ENCODE measurements at regions not wholly inside any gene's neighbourhood (a gene's known extent, or its start where the extent isn't known, plus 50 kb on each side); places are given as distances from the start of the nearest gene placed in this dataset.

DNA sequence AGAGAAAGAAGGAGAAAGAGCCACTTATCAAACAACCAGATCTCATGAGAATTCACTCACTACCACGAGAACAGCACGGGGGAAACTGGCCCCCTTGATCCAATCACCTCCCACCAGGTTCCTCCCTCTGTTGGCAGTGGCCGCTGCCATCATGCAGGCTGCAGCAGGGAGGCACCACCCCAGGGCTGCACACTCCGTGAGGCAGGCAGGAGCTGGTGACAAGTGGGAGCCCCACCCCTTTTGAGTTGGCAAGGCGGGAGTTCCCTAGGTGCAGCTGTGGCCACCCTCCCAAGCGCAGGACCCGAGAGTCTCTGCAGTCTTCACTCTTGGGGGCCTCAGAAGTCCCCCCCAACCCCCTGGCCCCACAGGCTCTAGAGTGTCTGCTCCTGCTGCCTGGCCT lies 83.9 kb upstream of the GJB5 start:
- H3K4me3 ChIP-seq (replicated peaks in 1 of 2; ENCODE audit: low read depth in 1 of 2, low read length in 2 of 2) = no peak overlapping the region
- H3K4me1 ChIP-seq (ENCODE audit: control insufficient read depth in 1 of 2, insufficient read depth in 2 of 2, low read length in 2 of 2) = no peaks in the 10 kb centered on the region
- intact Hi-C loops (cut with micrococcal nuclease) = no loop called here
- no peak overlapping the region for H3K9ac ChIP-seq (ENCODE audit: low read length)
- no peak for ATAC-seq
- H4K20me1 ChIP-seq (ENCODE audit: insufficient read depth) = no peaks in the 10 kb centered on the region
- no peak overlapping the region for H3K4me2 ChIP-seq (ENCODE audit: low read length)
- H3K27ac ChIP-seq (ENCODE audit: low read depth, low read length) = no peak overlapping the region
- ChIA-PET POLR2A (no interaction called here), CTCF (no interaction called here), RAD21 (ENCODE audit: low non-redundant PET in 1 of 2, low total read pairs in 2 of 2, uncharacterized antibody in 2 of 2, unreplicated experiment in 2 of 2) (no interaction called here)
- no peaks in the 10 kb centered on the region for H3K36me3 ChIP-seq (ENCODE audit: control insufficient read depth in 1 of 2, insufficient read depth in 2 of 2, low read length in 2 of 2)
- peaks cover 0 to 7% of the 10 kb centered on the region in 2 experiments; a peak in 1 of 4 replicates for H3K9me3 ChIP-seq (ENCODE audit: control insufficient read depth in 1 of 2, insufficient read depth in 1 of 2, low read depth in 1 of 2, low read length in 2 of 2)
- no peaks in the 10 kb centered on the region for H3K79me2 ChIP-seq (ENCODE audit: insufficient read depth, low read length)
- no peak overlapping the region for H2AFZ ChIP-seq (ENCODE audit: low read depth, low read length, poor library complexity, severe bottlenecking)
- DNase-seq (ENCODE audit: low read depth, low spot score) = no peak
- no peaks in the 10 kb centered on the region for H3K9me2 ChIP-seq (ENCODE audit: insufficient read depth)
- TF ChIP-seq EZH2 (IDR thresholded peaks at IDR 0.05) = no peak
- no peak for TF ChIP-seq EGR1 (IDR thresholded peaks at IDR 0.05; ENCODE audit: low read depth)
- TF ChIP-seq POLR2AphosphoS5 (IDR thresholded peaks at IDR 0.05; ENCODE audit: low read depth, low read length) = no peak
- no peak for TF ChIP-seq ZNF274 (IDR thresholded peaks at IDR 0.05; ENCODE audit: low read depth, low read length)
- TF ChIP-seq ELF1 (IDR thresholded peaks at IDR 0.05; ENCODE audit: borderline replicate concordance, low read depth) = no peak
- no peak for TF ChIP-seq CTCF (IDR thresholded peaks at IDR 0.05 in 2 of 3, conservative IDR thresholded peaks at IDR 0.05 in 1 of 3; ENCODE audit: borderline replicate concordance in 1 of 3, insufficient read depth in 1 of 3, low read depth in 2 of 3, low read length in 2 of 3)
- no peak for TF ChIP-seq CEBPB (IDR thresholded peaks at IDR 0.05; ENCODE audit: low read depth)
- TF ChIP-seq REST (IDR thresholded peaks at IDR 0.05; ENCODE audit: low read depth) = no peak
- no peak for TF ChIP-seq POLR2A (IDR thresholded peaks at IDR 0.05; ENCODE audit: borderline replicate concordance, extremely low read depth, insufficient read depth, insufficient read length)
- no peak for TF ChIP-seq SRF (IDR thresholded peaks at IDR 0.05; ENCODE audit: low read depth)
- TF ChIP-seq YY1 (IDR thresholded peaks at IDR 0.05; ENCODE audit: extremely low read depth, insufficient replicate concordance, low read depth, low read length) = no peak
- TF ChIP-seq, protein P1, sequence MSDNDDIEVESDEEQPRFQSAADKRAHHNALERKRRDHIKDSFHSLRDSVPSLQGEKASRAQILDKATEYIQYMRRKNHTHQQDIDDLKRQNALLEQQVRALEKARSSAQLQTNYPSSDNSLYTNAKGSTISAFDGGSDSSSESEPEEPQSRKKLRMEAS (IDR thresholded peaks at IDR 0.05) = no peak
- TF ChIP-seq SIN3A (IDR thresholded peaks at IDR 0.05; ENCODE audit: low read depth) = no peak
- TF ChIP-seq ZBTB33 (IDR thresholded peaks at IDR 0.05; ENCODE audit: extremely low read depth, insufficient replicate concordance, low read length) = no peak
- no TSS peak for BruUV-seq (replicated peaks)
- peaks cover 4% of the 10 kb centered on the region; the same call in 1 of the 2 replicates for H3K27me3 ChIP-seq (ENCODE audit: insufficient read depth, low read length)

All from HCT116 (cell line).